ENCODE measurements at regions not wholly inside any gene's neighbourhood (a gene's known extent, or its start where the extent isn't known, plus 50 kb on each side); places are given as distances from the start of the nearest gene placed in this dataset.

- TF ChIP-seq GATA2 (IDR thresholded peaks at IDR 0.05; ENCODE audit: low read depth, low read length) = no peak
- TF ChIP-seq GATA3 (IDR thresholded peaks at IDR 0.05; ENCODE audit: low read depth, low read length) = no peak
Observed at GRCh38 chr21:35963920-35964451, 96.3 kb downstream of the SETD4 start.

All from SH-SY5Y (cell line).